Fibroblast of skin of right biceps (primary cell): ENCODE measurements at regions not wholly inside any gene's neighbourhood (a gene's known extent, or its start where the extent isn't known, plus 50 kb on each side); places are given as distances from the start of the nearest gene placed in this dataset.

Source experiments
- DNase-seq: peaks from one replicate; pipeline ENCODE4 v3.0.0-alpha.2; 2013

DNA sequence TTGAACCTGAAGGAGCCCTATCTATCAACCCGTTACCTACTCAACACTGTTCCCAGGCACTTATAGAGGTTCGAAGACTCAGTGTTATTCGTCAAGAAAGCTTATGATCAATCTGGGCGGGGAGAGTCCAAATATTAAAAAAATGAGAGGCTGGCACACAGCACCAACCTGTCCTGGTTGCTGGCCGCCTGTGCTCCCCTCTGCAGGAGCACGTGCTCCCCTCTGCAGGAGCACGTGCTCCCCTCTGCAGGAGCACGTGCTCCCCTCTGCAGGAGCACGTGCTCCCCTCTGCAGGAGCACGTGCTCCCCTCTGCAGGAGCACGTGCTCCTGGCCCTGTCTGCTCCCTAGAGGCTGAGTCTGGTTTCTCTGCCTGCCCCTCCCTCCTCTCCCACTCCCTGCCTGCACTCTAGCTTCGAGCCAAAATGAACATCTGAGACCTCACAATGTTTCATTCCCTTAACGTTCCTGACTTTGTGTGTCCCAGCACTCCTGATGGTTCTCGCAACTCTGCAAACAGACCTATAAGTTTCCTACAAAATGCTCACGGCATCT is 614.0 kb upstream of the ID2 start:
- DNase-seq: no peak

DNA sequence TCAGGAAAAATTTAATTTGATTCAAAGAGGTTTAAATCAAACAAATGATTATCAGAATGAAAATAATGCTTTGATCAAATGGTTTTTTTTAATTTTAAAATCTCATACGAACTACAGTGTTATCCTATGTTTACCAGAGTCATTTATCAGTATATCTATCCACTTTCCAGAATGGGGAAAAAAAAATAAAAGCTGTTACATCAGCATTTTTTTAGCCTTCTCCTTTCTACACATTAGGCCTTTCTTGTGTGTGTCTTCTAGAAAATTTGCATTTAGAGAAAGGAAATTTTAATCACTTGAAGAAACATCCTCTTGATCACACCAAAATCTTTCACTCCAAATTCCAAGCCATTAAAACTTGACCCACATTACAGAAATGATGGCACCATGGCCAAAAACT is 608.9 kb upstream of the ID2 start:
- DNase-seq: no peak

DNA sequence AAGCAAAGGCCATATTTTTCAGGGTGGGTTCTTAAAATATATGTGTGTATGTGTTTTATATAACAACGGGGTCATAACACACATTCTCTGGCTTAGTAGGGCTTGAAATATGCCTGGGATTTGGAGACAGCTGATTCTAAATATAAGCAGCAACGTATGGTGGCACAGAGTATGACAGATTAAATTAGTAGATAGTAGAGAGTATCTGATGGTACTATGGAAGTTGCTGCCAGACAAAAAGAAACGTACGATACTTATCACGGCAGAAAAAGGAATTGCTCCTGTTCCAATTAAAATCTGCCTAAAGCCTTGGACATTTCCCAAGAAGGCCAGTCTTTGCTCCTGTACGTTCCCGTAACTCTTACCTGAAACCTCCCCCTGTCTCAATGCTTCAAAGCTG is 607.9 kb upstream of the ID2 start:
- no peak for DNase-seq

- no peak for DNase-seq
These were observed 605.2 kb upstream of the ID2 start for GRCh38 chr2:8076448-8077342.

- no peak for DNase-seq
These were observed 603.2 kb upstream of the ID2 start for GRCh38 chr2:8078705-8079104.

DNA sequence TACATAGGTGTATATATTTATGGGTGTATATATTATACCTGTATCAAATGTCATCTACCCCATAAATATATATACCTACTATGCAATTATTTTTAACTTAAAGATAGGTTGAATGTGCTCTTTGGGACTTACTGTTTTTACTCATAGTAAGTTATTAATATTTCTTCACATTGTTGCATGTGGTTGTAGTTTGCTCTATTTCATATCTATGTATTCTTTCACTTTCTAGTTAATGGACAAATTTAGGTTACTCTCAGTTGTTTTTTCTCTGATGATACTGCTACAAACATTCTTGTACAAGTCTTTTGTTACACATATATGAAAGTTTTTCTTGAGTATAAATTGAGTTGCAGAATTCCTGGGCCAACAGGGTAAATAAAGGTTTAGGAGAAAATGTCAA is 601.8 kb upstream of the ID2 start:
- no peak for DNase-seq

- DNase-seq: no peak
These were observed 600.7 kb upstream of the ID2 start for GRCh38 chr2:8081130-8081529.

- DNase-seq: no peak
These were observed 599.0 kb upstream of the ID2 start for GRCh38 chr2:8082840-8083239.

DNA sequence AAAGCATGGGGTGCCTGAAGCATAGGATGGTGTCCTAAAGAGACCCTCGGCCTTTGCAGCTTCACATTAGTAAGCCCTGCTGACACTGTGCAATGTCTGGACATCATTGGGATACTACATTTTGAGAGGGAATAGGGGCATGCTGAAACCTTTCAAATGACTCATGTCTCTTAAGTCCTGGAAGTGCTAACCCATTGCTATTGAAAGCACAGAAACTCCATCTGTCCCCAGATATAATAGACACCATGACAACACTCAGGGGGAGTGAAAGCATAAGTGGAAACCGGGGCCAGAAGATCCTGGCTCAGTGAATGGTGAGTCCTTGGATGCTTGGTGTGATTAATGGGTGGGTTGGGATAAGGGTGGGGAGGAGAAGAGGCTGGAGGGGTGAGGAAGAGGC is 595.5 kb upstream of the ID2 start:
- DNase-seq: peak; percentile 64

DNA sequence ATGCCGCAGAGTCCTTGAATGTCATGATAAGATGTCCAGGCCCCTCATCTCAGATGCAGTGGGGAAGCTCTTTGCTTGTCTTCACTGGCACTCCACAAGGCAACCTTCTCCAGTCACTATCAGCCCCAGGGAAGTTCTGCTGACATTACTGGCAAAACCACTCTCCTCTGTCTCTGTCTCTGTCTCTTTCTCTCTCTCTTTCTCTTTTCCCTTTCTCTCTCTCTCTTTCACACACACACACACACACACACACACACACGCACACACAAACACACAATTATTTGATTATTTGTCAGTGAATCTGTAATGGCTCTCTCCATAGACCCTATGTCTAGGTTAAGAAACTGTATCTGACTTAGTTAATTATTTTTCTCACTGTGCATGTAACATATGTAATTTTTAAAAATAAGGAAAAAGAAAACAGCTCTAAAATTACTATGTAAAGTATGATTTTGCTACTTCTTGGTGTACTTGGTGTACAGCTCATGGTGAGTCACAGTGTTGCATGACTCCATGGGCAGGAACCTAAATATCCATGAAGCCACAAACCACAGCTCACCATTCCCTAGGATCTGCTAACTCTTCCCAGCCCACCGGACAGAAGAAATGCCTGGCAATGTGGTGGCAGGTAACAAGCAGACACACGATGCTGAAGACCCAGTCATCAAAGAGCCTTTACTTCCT is 594.9 kb upstream of the ID2 start:
- DNase-seq: peak; percentile 99

- DNase-seq: no peak
These were observed 594.4 kb upstream of the ID2 start for GRCh38 chr2:8087480-8087840.

- DNase-seq: no peak
These were observed 593.0 kb upstream of the ID2 start for GRCh38 chr2:8088810-8089209.

- peak; percentile 96 for DNase-seq
These were observed 592.3 kb upstream of the ID2 start for GRCh38 chr2:8089596-8089995.

DNA sequence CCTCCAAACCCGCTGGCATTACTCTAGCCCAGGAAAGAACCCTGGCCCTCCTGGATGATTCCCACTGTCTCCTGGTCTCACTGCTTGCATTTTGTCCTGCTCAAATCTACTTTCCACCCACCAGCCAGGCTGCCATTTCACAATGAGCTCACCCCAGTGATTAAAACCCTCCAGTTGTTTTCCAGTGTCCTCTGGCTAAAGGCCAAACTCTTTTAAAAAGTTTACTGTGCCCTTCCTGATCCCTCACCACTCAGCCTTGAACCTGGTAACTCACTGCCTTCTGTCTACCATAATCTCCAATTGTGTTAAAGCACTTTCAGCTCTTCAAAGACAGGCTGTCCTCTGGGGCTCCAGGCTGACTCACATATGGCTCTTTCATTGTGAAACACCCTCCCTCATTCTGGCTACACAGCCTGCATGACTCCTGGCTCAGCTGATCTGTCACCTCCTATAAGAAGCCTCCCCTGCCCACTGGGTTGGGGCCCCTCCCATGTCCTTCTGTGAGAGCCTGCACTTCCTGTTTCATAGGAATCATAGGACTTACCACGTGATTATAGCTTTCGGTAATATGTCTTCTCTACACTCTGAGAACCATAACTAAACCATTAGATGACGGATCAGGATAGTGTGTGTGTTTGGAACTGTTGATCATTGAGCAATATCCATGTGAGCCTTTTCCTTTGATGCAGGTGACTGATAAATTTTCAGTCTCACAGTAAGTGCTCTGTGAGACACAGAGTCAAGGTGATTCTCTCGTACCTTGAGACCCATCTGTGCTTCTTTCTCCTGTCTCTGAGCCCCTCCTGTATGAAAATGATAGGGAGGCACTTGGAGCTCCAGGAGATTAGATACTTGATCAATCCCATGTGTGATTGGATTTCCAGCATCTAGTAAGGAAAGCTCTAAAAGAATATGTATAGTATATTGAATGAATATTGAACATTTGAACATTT is 590.8 kb upstream of the ID2 start:
- peak; percentile 95 for DNase-seq

GRCh38 chr2:8094526-8094925 is 587.3 kb upstream of the ID2 start:
- DNase-seq: peak; percentile 72

GRCh38 chr2:8095978-8096377 is 585.9 kb upstream of the ID2 start:
- no peak for DNase-seq

GRCh38 chr2:8096484-8096883 is 585.4 kb upstream of the ID2 start:
- DNase-seq: no peak

- DNase-seq: no peak
These were observed 583.2 kb upstream of the ID2 start for GRCh38 chr2:8098476-8099266.

DNA sequence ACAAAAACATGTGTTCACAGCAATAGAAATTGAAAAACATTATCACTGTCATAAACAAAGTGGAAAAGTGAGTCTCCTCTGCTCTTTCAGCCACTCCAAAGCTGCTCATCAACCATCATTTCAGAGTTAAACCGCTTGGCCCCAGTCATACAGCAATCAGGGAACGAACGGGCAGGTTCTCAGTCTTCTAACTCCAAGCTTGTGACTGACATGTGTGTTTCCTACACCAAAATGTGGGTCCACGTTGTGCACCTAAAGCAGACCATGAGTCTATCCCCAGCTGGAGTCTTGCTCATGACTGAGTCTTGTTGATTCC is 582.6 kb upstream of the ID2 start:
- no peak for DNase-seq

DNA sequence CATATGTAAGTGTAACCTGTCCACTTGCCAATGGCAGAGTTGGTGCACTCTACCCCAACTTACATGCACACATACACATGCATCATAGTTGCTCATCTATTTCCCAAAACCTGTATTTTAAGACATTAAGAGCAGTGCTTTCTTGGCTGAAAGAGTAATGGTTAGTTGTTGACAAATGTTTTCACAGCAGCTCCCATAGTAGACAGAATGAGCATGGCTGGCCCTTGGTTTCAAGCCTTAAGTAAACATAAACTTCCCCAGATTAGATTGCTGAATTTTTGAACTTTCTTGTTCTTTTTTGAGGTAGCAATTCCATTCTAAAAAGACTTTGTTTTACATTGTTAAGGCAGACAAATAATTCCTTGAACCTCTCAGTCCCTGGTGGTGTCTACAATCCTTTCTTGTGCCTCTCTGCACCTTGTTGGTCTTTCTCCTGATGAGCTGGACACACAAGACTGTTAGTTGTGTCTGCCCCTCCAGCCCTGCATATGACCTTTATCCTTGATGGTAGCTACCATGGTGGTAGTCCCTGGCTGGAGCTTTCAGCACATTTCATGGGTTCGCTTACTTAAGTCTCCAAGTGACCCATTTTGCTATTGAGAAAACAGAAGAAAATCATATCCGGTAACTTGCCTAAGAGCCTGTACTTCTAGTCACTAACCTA is 580.1 kb upstream of the ID2 start:
- no peak for DNase-seq

DNA sequence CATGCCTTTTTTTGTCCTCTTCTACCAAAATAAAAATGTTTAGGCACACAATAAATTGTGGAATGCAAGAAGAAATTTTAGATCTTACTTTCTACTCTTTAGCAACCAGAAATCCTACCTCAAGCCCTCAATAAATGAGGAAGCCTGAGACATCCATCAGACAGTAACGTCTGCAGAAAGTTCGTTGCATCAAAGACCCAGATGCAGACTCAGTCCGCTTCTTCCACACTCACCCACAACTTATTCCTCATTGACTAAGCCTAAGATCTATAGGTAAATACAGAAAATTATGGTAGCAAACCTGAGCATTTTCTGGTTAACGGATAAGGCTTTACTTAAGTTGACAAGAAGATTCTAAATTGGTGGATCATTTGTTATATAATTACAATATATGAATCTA is 579.4 kb upstream of the ID2 start:
- no peak for DNase-seq
